HepG2 (cell line): ENCODE measurements at regions not wholly inside any gene's neighbourhood (a gene's known extent, or its start where the extent isn't known, plus 50 kb on each side); places are given as distances from the start of the nearest gene placed in this dataset.

Experiments used
- ATAC-seq: fragments of 200-7000 bp; cut with Tn5 transposase; 3 replicates; pipeline ENCODE4 v1.9.1; 2020; ENCODE audit warnings: mild to moderate bottlenecking, moderate library complexity
- BruUV-seq: library from RNA; stranded (reverse); fragments of 400-500 nt; replicated peaks from 2 replicates; lab custom pipeline; 2021; lab: Mats Ljungman, UMichigan
- CTCF ChIA-PET: fragments of 300-600 bp; formaldehyde crosslinking; extraction: SDS; loops from one replicate; lab custom pipeline; 2021; ENCODE audit warnings: low total read pairs, inconsistent platforms, low intra/inter-chr PET ratio; lab: Yijun Ruan, JAX
- POLR2A ChIA-PET: fragments of 350-600 bp; sonication (Branson Sonifier 250); formaldehyde crosslinking; loops from one replicate; lab custom pipeline; 2020; ENCODE audit warnings: antibody characterized with exemption, inconsistent platforms; lab: Yijun Ruan, JAX
- DNase-seq: peaks from one replicate; pipeline ENCODE4 v3.0.0-alpha.2; 2015; ENCODE audit warnings: low spot score
- FAIRE-seq: peaks from 3 replicates; lab custom pipeline; 2011; peaks lifted over from hg19 to GRCh38; lab: Jason Lieb, UNC
- H2AFZ ChIP-seq: one replicate; pipeline ENCODE4 v1.6.1; 2011; ENCODE audit warnings: low read length, inconsistent platforms
- H3K27ac ChIP-seq: fragments of 300-600 bp; 3 replicates; pipeline ENCODE4 v1.8.0; 2011; ENCODE audit warnings: mixed run types, mild to moderate bottlenecking, mixed read lengths, low read length, inconsistent platforms; ENCODE audit not compliant: insufficient read depth; ENCODE audit errors: extremely low read length
- H3K27me3 ChIP-seq, 2 experiments: fragments of 200-600 bp in 1 of 2; 2 replicates in 1 of 2; 3 replicates in 1 of 2; pipeline versions ENCODE4 v1.6.0 to v1.8.0; 2011; ENCODE audit warnings: low read length in 2 of 2, mild to moderate bottlenecking in 2 of 2, moderate library complexity in 2 of 2, inconsistent platforms in 1 of 2; ENCODE audit not compliant: insufficient read depth in 2 of 2, control insufficient read depth in 1 of 2
- H3K36me3 ChIP-seq, 2 experiments: fragments of 200-600 bp in 1 of 2; replicated peaks in 1 of 2; 2 replicates in 1 of 2; 3 replicates in 1 of 2; pipeline versions ENCODE4 v1.5.1 to v1.8.0; 2011; ENCODE audit warnings: low read length in 2 of 2, inconsistent platforms in 1 of 2; ENCODE audit not compliant: insufficient read depth in 2 of 2, control insufficient read depth in 1 of 2
- H3K4me1 ChIP-seq: 2 replicates; pipeline ENCODE4 v1.5.1; 2012; ENCODE audit warnings: low read length, inconsistent platforms; ENCODE audit not compliant: insufficient read depth
- H3K4me2 ChIP-seq: 2 replicates; pipeline ENCODE4 v1.6.0; 2011; ENCODE audit warnings: low read depth, low read length, inconsistent platforms
- H3K4me3 ChIP-seq, 3 experiments: fragments of 200-600 bp in 1 of 3; sonication (generic), shearing (Covaris generic) in 1 of 3; replicated peaks in 1 of 3; 2 replicates each; pipeline ENCODE4 v1.5.1; 2011 to 2016; ENCODE audit warnings: low read length in 3 of 3, inconsistent platforms in 2 of 3, low read depth in 2 of 3, mild to moderate bottlenecking in 2 of 3, control low read depth in 1 of 3, mixed read lengths in 1 of 3; ENCODE audit not compliant: insufficient read depth in 1 of 3
- H3K79me2 ChIP-seq: one replicate; pipeline ENCODE4 v1.6.1; 2011; ENCODE audit warnings: low read length, inconsistent platforms; ENCODE audit not compliant: insufficient read depth
- H3K9ac ChIP-seq: 2 replicates; pipeline ENCODE4 v1.6.0; 2011; ENCODE audit warnings: mild to moderate bottlenecking, low read depth, low read length, inconsistent platforms; ENCODE audit not compliant: insufficient read depth
- H3K9me3 ChIP-seq: 2 replicates; pipeline ENCODE4 v1.5.1; 2012; ENCODE audit warnings: mild to moderate bottlenecking, low read length
- H4K20me1 ChIP-seq: 2 replicates; pipeline ENCODE4 v1.6.0; 2011; ENCODE audit warnings: inconsistent platforms, mild to moderate bottlenecking, low read length, moderate library complexity; ENCODE audit not compliant: insufficient read depth
- GATA4 ChIP-seq: sonication (generic); IDR thresholded peaks from 2 replicates; pipeline ENCODE4 v1.6.1; 2016; ENCODE audit warnings: antibody characterized with exemption, low read depth, borderline replicate concordance
- IRF1 ChIP-seq: sonication (generic); formaldehyde crosslinking; IDR thresholded peaks from 2 replicates; pipeline ENCODE4 v1.4.0; 2020; ENCODE audit warnings: low read depth, mild to moderate bottlenecking, missing genetic modification reagents
- JUNB ChIP-seq: sonication (generic); formaldehyde crosslinking; IDR thresholded peaks from 2 replicates; pipeline ENCODE4 v1.8.0; 2022; ENCODE audit warnings: missing genetic modification reagents, mild to moderate bottlenecking, borderline replicate concordance
- NCOR1 ChIP-seq: fragments of 200-600 bp; sonication (generic); IDR thresholded peaks from 2 replicates; pipeline ENCODE4 v1.7.0; 2017; ENCODE audit warnings: antibody characterized with exemption, low read length, borderline replicate concordance
- NKX3-1 ChIP-seq: sonication (generic); formaldehyde crosslinking; IDR thresholded peaks from 2 replicates; pipeline ENCODE4 v1.5.0; 2020; ENCODE audit warnings: missing genetic modification reagents
- NONO ChIP-seq, 2 experiments: fragments of 450-650 bp in 1 of 2; sonication (generic) in 1 of 2; formaldehyde crosslinking in 1 of 2; IDR thresholded peaks in 1 of 2; conservative IDR thresholded peaks in 1 of 2; 2 replicates each; pipeline versions ENCODE4 v1.6.1 to v1.8.0; 2017 to 2022; ENCODE audit warnings: mild to moderate bottlenecking in 1 of 2, missing genetic modification reagents in 1 of 2, moderate library complexity in 1 of 2
- PCBP1 ChIP-seq: fragments of 200-400 bp; formaldehyde crosslinking; IDR thresholded peaks from 2 replicates; pipeline ENCODE4 v1.6.1; 2017; ENCODE audit warnings: mild to moderate bottlenecking, low read depth, low read length, borderline replicate concordance
- PLSCR1 ChIP-seq: sonication (generic); formaldehyde crosslinking; IDR thresholded peaks from 2 replicates; pipeline ENCODE4 v1.5.0; 2020; ENCODE audit warnings: missing genetic modification reagents, mild to moderate bottlenecking, borderline replicate concordance
- POLR2AphosphoS5 ChIP-seq: IDR thresholded peaks from 2 replicates; pipeline ENCODE4 v1.6.1; 2012; ENCODE audit warnings: low read depth, low read length
- SATB2 ChIP-seq: sonication (generic); formaldehyde crosslinking; IDR thresholded peaks from 2 replicates; pipeline ENCODE4 v1.5.0; 2020; ENCODE audit warnings: missing genetic modification reagents
- ZBED4 ChIP-seq: sonication (generic); formaldehyde crosslinking; IDR thresholded peaks from 2 replicates; pipeline ENCODE4 v1.4.0; 2020; ENCODE audit warnings: missing genetic modification reagents, borderline replicate concordance
- ZBTB44 ChIP-seq: sonication (generic); formaldehyde crosslinking; IDR thresholded peaks from 2 replicates; pipeline ENCODE4 v1.4.0; 2020; ENCODE audit warnings: missing genetic modification reagents
- ZBTB7B ChIP-seq: sonication (generic); formaldehyde crosslinking; IDR thresholded peaks from 2 replicates; pipeline ENCODE4 v1.4.0; 2020; ENCODE audit warnings: missing genetic modification reagents
- ZFP82 ChIP-seq: sonication (generic); formaldehyde crosslinking; IDR thresholded peaks from 2 replicates; pipeline ENCODE4 v1.5.1; 2020; ENCODE audit warnings: mild to moderate bottlenecking, missing genetic modification reagents, borderline replicate concordance
- ZNF253 ChIP-seq: sonication (generic); formaldehyde crosslinking; IDR thresholded peaks from 2 replicates; pipeline ENCODE4 v1.8.0; 2022; ENCODE audit warnings: mild to moderate bottlenecking, missing genetic modification reagents, borderline replicate concordance
- ZNF597 ChIP-seq: sonication (generic); formaldehyde crosslinking; IDR thresholded peaks from 2 replicates; pipeline ENCODE4 v1.5.0; 2020; ENCODE audit warnings: missing genetic modification reagents
- ZNF629 ChIP-seq: sonication (generic); formaldehyde crosslinking; conservative IDR thresholded peaks from 2 replicates; pipeline ENCODE4 v1.5.0; 2020; ENCODE audit warnings: missing genetic modification reagents
- ZNF660 ChIP-seq: sonication (generic); formaldehyde crosslinking; IDR thresholded peaks from 2 replicates; pipeline ENCODE4 v1.5.1; 2020; ENCODE audit warnings: mild to moderate bottlenecking, low read depth, missing genetic modification reagents, borderline replicate concordance
- WGBS: methylation state at CpG from one replicate; pipeline ENCODE4 v1.1.6; 2017; ENCODE audit warnings: low lambda C conversion rate; 5-methylcytosine and 5-hydroxymethylcytosine counted together
- in situ Hi-C: cut with HindIII; loops from 2 replicates; pipeline ENCODE4 v1.10.0; 2017; ENCODE audit warnings: low pct_unique_long_range_greater_than_20kb; ENCODE audit not compliant: extremely low pct_ligation_motif_present
- intact Hi-C: fragments of 100-400 bp; cut with micrococcal nuclease; formaldehyde crosslinking; loops from one replicate; pipeline ENCODE4 v1.10.0; 2022; ENCODE audit not compliant: unreplicated experiment

- Histone ChIP-seq H2AFZ (no peak overlapping the region), H3K4me1 (no peaks in the 10 kb centered on the region), H3K4me2 (no peak overlapping the region), H3K36me3 (no peaks in the 10 kb centered on the region), H3K9ac (no peak overlapping the region), H3K4me3 (no peak overlapping the region), H3K27ac (no peak overlapping the region), H3K27me3 (no peaks in the 10 kb centered on the region), H4K20me1 (no peaks in the 10 kb centered on the region), H3K79me2 (no peaks in the 10 kb centered on the region), H3K9me3 (peaks cover 25% of the 10 kb centered on the region)
- ATAC-seq (no peak), DNase-seq (no peak), FAIRE-seq (no peak)
- ChIA-PET CTCF (no interaction called here), POLR2A (no interaction called here)
- in situ Hi-C loops (no loop called here), intact Hi-C loops (no loop called here)
- no TSS peak for BruUV-seq
- WGBS, result 42% methylated on average over 1 of the region's 1 CpG
- TF ChIP-seq NKX3-1 (CRISPR knock-in tag) (no peak), SATB2 (CRISPR knock-in tag) (no peak), IRF1 (no peak), JUNB (CRISPR knock-in tag) (no peak), ZBED4 (no peak), ZBTB44 (CRISPR knock-in tag) (no peak), NCOR1 (no peak), ZNF660 (CRISPR knock-in tag) (no peak), POLR2AphosphoS5 (no peak), GATA4 (no peak), PLSCR1 (CRISPR knock-in tag) (no peak), ZNF629 (no peak), ZNF597 (CRISPR knock-in tag) (no peak), ZNF253 (CRISPR knock-in tag) (no peak), ZBTB7B (CRISPR knock-in tag) (no peak), ZFP82 (CRISPR knock-in tag) (no peak), PCBP1 (no peak), NONO (IDR thresholded peaks at IDR 0.05) (no peak), NONO (CRISPR knock-in tag; conservative IDR thresholded peaks at IDR 0.05) (no peak)
These were observed 262.1 kb upstream of the PKN2 start for GRCh38 chr1:88421997-88422396.
